Mammary epithelial cell (primary cell): ENCODE measurements at regions not wholly inside any gene's neighbourhood (a gene's known extent, or its start where the extent isn't known, plus 50 kb on each side); places are given as distances from the start of the nearest gene placed in this dataset.

ENCODE experiments used
- CTCF ChIP-seq, 2 donors: IDR thresholded peaks in 1 of 2; conservative IDR thresholded peaks in 1 of 2; 2 replicates each; pipeline ENCODE4 v1.5.1; 2011 to 2012; ENCODE audit warnings: inconsistent platforms in 2 of 2, low read length in 2 of 2, mild to moderate bottlenecking in 2 of 2, control low read depth in 1 of 2, low read depth in 1 of 2; ENCODE audit not compliant: insufficient read depth in 1 of 2; ENCODE audit errors: extremely low read depth in 1 of 2
- EZH2 ChIP-seq: IDR thresholded peaks from 2 replicates; pipeline ENCODE4 v1.6.1; 2012; ENCODE audit warnings: low read length, inconsistent platforms, borderline replicate concordance

- TF ChIP-seq CTCF (conservative IDR thresholded peaks at IDR 0.05 in 1 of 2, IDR thresholded peaks at IDR 0.05 in 1 of 2; ENCODE audit: extremely low read depth in 1 of 2, insufficient read depth in 1 of 2, low read depth in 1 of 2, low read length in 2 of 2) (no peak), EZH2 (no peak)
Measured at GRCh38 chr14:59101476-59101875, 87.0 kb upstream of the DAAM1 start.
